CD4-positive, alpha-beta T cell (primary cell): ENCODE measurements at regions not wholly inside any gene's neighbourhood (a gene's known extent, or its start where the extent isn't known, plus 50 kb on each side); places are given as distances from the start of the nearest gene placed in this dataset.

ENCODE experiments used
- ATAC-seq: fragments of 200-7000 bp; cut with Tn5 transposase; one replicate; pipeline ENCODE4 v1.10.0; 2022; ENCODE audit warnings: mild to moderate bottlenecking; ENCODE audit not compliant: poor library complexity
- CTCF ChIA-PET: fragments of 350-600 bp; sonication (Branson Sonifier 250); formaldehyde crosslinking; loops from one replicate; lab custom pipeline; 2021; ENCODE audit warnings: antibody characterized with exemption, inconsistent platforms; lab: Charles Lee
- POLR2A ChIA-PET: fragments of 350-600 bp; sonication (Branson Sonifier 250); formaldehyde crosslinking; loops from one replicate; lab custom pipeline; 2021; ENCODE audit warnings: antibody characterized with exemption, inconsistent platforms; lab: Charles Lee
- DNase-seq, 14 experiments: peaks; one replicate each; pipeline ENCODE4 v3.0.0-alpha.2; 2013 to 2020; ENCODE audit warnings: mixed read lengths in 2 of 14
- H3K27ac ChIP-seq, 2 donors: one replicate each; pipeline versions ENCODE4 v1.5.1 to v1.7.0; 2013; ENCODE audit warnings: low read length in 2 of 2, low read depth in 1 of 2, mild to moderate bottlenecking in 1 of 2
- H3K27me3 ChIP-seq, 2 experiments: 1 replicate in 1 of 2; 2 replicates in 1 of 2; pipeline versions ENCODE4 v1.6.1 to v1.7.0; 2013; ENCODE audit warnings: low read length in 2 of 2, control low read depth in 1 of 2, mild to moderate bottlenecking in 1 of 2, moderate library complexity in 1 of 2; ENCODE audit not compliant: insufficient read depth in 2 of 2, control insufficient read depth in 1 of 2
- H3K36me3 ChIP-seq: one replicate; pipeline ENCODE4 v1.6.1; 2013; ENCODE audit warnings: low read length, control low read depth; ENCODE audit not compliant: insufficient read depth
- H3K4me1 ChIP-seq: one replicate; pipeline ENCODE4 v1.6.1; 2013; ENCODE audit warnings: low read length, control low read depth; ENCODE audit not compliant: insufficient read depth
- H3K4me3 ChIP-seq: one replicate; pipeline ENCODE4 v1.5.1; 2013; ENCODE audit warnings: mild to moderate bottlenecking, low read length, moderate library complexity
- H3K9me3 ChIP-seq, 2 experiments: 1 replicate in 1 of 2; 2 replicates in 1 of 2; pipeline versions ENCODE4 v1.6.1 to v1.7.0; 2013; ENCODE audit warnings: low read length in 2 of 2, mild to moderate bottlenecking in 2 of 2, control low read depth in 1 of 2, moderate library complexity in 1 of 2; ENCODE audit not compliant: control insufficient read depth in 1 of 2, insufficient read depth in 1 of 2
- H3K27ac Mint-ChIP-seq: one replicate; pipeline ENCODE4 v1.8.0; 2020; ENCODE audit warnings: mixed read lengths
- H3K27me3 Mint-ChIP-seq: one replicate; pipeline ENCODE4 v1.8.0; 2021; ENCODE audit warnings: mixed read lengths
- H3K36me3 Mint-ChIP-seq: one replicate; pipeline ENCODE4 v1.8.0; 2021; ENCODE audit warnings: low read depth, mixed read lengths
- H3K4me1 Mint-ChIP-seq: one replicate; pipeline ENCODE4 v1.8.0; 2021; ENCODE audit warnings: low read depth, mixed read lengths
- H3K4me3 Mint-ChIP-seq: one replicate; pipeline ENCODE4 v1.8.0; 2020; ENCODE audit warnings: mild to moderate bottlenecking, mixed read lengths
- H3K9me3 Mint-ChIP-seq: one replicate; pipeline ENCODE4 v1.8.0; 2020; ENCODE audit warnings: mixed read lengths
- CTCF ChIP-seq: fragments of 200-600 bp; IDR thresholded peaks from one replicate; pipeline ENCODE4 v1.8.0; 2022; ENCODE audit warnings: antibody characterized with exemption, mild to moderate bottlenecking
- intact Hi-C, 2 experiments: fragments of 100-400 bp; cut with DNase I in 1 of 2; cut with micrococcal nuclease in 1 of 2; formaldehyde crosslinking; loops; one replicate each; pipeline versions ENCODE4 v1.15.1 to v1.9.0; 2023 to 2025; cut with DNase I, micrococcal nuclease

DNA sequence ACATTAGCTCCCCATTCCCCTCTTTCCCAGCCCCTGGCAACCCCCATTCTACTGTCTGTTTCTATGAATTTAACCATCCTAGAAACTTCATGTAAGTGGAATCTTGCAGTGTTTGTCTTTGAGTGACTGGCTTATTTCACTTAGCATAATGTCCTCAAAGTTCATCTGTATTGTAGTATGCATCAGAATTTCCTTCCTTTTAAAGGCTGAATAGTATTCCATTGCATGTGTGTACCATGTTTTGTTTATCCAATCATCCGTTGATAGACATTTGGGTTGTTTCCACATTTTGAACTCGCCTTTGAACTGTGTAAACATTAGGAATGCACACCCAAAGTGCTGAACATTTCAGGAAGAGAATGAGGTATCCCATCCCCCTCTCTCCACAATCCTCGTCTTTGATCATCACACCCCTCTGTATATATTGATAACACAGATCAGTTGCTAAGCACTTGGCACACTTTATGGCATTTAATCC is 56.4 kb upstream of the PLAC1 start:
- ChIA-PET POLR2A (no interaction called here), CTCF (no interaction called here)
- Mint-ChIP-seq H3K4me3 (no peak overlapping the region), H3K4me1 (peaks cover 6% of the 10 kb centered on the region), H3K27ac (no peak overlapping the region), H3K27me3 (no peaks in the 10 kb centered on the region), H3K9me3 (no peaks in the 10 kb centered on the region), H3K36me3 (no peaks in the 10 kb centered on the region)
- peaks cover 4% of the 10 kb centered on the region for H3K4me1 ChIP-seq
- H3K27me3 ChIP-seq: no peaks in the 10 kb centered on the region
- H3K36me3 ChIP-seq: no peaks in the 10 kb centered on the region
- DNase-seq (no peak), ATAC-seq (no peak)
- no peak for TF ChIP-seq CTCF
- no peak overlapping the region for H3K27ac ChIP-seq
- no peaks in the 10 kb centered on the region for H3K9me3 ChIP-seq
- H3K4me3 ChIP-seq: no peak overlapping the region
- intact Hi-C loops: no loop called here

DNA sequence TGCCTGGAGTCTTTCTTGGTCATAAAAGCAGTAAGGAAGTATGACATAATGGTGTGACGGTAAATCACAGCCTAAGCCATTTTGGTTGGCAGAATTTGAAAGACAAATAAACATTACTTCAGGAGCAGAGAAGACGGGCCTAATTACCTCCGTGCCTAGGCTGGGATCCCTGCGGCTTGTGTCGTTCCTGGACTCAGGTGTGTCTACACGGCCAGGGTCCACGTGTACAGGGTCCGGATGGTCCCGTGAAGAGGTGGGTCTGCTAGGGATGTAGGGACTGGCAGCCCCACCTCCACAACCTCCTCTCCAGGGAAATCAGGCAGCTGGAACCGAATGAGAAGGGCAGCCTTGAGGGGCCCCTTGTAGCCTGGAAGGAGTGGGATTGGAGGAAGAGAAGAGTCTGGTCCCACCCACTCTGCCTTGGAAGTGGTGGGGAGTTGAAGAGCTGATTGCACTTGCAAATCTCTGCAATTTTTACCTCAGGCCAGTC is 55.4 kb upstream of the PLAC1 start:
- intact Hi-C loops: no loop called here
- DNase-seq (no peak), ATAC-seq (no peak)
- Mint-ChIP-seq H3K4me1 (peaks cover 1% of the 10 kb centered on the region), H3K36me3 (no peaks in the 10 kb centered on the region), H3K27me3 (no peaks in the 10 kb centered on the region), H3K4me3 (no peak overlapping the region), H3K27ac (no peak overlapping the region), H3K9me3 (no peaks in the 10 kb centered on the region)
- Histone ChIP-seq H3K9me3 (no peaks in the 10 kb centered on the region), H3K4me1 (peaks cover 3% of the 10 kb centered on the region), H3K27me3 (no peaks in the 10 kb centered on the region), H3K27ac (no peak overlapping the region), H3K36me3 (no peaks in the 10 kb centered on the region), H3K4me3 (no peak overlapping the region)
- CTCF ChIA-PET: no interaction called here
- POLR2A ChIA-PET: no interaction called here
- no peak for TF ChIP-seq CTCF

DNA sequence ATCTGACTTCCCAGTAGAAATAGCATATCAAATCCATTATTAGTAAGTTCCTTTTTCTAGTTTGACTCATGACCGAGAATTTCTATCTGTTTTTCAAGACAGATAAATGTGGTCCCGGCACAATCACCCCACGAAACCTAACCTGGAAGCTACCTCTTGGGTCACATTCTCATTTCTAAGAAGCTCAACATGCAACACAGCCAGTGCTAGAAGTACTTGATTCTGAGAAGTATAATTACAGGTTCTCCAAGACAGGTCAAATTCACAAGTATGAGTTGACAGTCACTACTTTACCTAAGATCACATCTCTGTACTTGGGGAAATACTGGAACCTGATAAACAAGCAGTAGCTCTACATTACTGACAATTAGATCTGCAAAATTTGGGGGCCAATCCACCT is 54.0 kb upstream of the PLAC1 start:
- H3K4me1 Mint-ChIP-seq: no peaks in the 10 kb centered on the region
- ATAC-seq: no peak
- intact Hi-C loops: no loop called here

More for the DNA sequence above, 54.0 kb upstream of the PLAC1 start:
- Histone ChIP-seq H3K36me3 (no peaks in the 10 kb centered on the region), H3K9me3 (no peaks in the 10 kb centered on the region), H3K27me3 (no peaks in the 10 kb centered on the region), H3K4me3 (no peak overlapping the region), H3K4me1 (no peaks in the 10 kb centered on the region), H3K27ac (no peak overlapping the region)
- H3K9me3 Mint-ChIP-seq: no peaks in the 10 kb centered on the region
- ChIA-PET CTCF (no interaction called here), POLR2A (no interaction called here)
- H3K27me3 Mint-ChIP-seq: no peaks in the 10 kb centered on the region
- DNase-seq: no peak
- TF ChIP-seq CTCF: no peak
- no peaks in the 10 kb centered on the region for H3K36me3 Mint-ChIP-seq
- H3K27ac Mint-ChIP-seq: no peak overlapping the region
- H3K4me3 Mint-ChIP-seq: no peak overlapping the region
